Neural crest cell (in vitro differentiated cells): ENCODE measurements at regions not wholly inside any gene's neighbourhood (a gene's known extent, or its start where the extent isn't known, plus 50 kb on each side); places are given as distances from the start of the nearest gene placed in this dataset.
A peak's percentile ranks its signal among the peaks of the same experiment; 100 is the strongest.

ENCODE experiments used
- DNase-seq: peaks from one replicate; pipeline ENCODE4 v3.0.0; 2021; ENCODE audit warnings: low read depth, mixed read lengths, low spot score
- H3K27ac Mint-ChIP-seq: one replicate; pipeline ENCODE4 v1.8.0; 2021; ENCODE audit warnings: mild to moderate bottlenecking, mixed read lengths; ENCODE audit not compliant: unreplicated experiment
- H3K27me3 Mint-ChIP-seq: 2 replicates; pipeline ENCODE4 v1.8.0; 2021; ENCODE audit warnings: low read depth, mild to moderate bottlenecking, mixed read lengths
- H3K36me3 Mint-ChIP-seq: 2 replicates; pipeline ENCODE4 v1.8.0; 2021; ENCODE audit warnings: low read depth, mild to moderate bottlenecking, mixed read lengths
- H3K4me1 Mint-ChIP-seq: 2 replicates; pipeline ENCODE4 v1.8.0; 2021; ENCODE audit warnings: mixed read lengths
- H3K4me3 Mint-ChIP-seq: one replicate; pipeline ENCODE4 v1.8.0; 2021; ENCODE audit warnings: mild to moderate bottlenecking, mixed read lengths
- H3K9me3 Mint-ChIP-seq: 2 replicates; pipeline ENCODE4 v1.8.0; 2021; ENCODE audit warnings: mixed read lengths
- TF ChIP-seq, protein P1 (sequence below): fragments of 200-600 bp; sonication (generic); conservative IDR thresholded peaks from 2 replicates; pipeline ENCODE4 v1.5.0; 2021; ENCODE audit warnings: antibody characterized with exemption, mild to moderate bottlenecking

DNA sequence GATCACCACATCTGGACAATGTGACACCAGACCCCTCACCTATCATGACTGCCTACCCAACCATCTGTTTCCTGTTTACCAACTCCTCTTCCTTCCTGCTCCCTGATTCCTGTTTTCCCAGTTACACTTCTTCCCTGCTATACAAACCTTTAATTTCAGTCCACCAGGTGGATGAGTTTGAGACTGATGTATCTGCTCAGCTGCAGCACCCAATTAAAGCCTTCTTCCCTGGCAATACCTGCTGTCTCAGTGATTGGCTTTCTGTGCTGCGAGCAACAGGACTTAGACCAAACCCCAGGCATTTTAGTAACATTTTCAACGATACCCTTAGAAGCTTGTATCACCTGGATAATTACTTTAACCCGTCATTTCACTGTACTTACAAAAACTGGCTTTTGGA is 968.2 kb upstream of the NR2F2 start:
- Mint-ChIP-seq H3K27ac (no peak overlapping the region), H3K36me3 (peaks cover 6% of the 10 kb centered on the region), H3K9me3 (peaks cover 9% of the 10 kb centered on the region), H3K4me3 (no peak overlapping the region), H3K27me3 (no peaks in the 10 kb centered on the region), H3K4me1 (peaks cover 41% of the 10 kb centered on the region)
- TF ChIP-seq, protein P1, sequence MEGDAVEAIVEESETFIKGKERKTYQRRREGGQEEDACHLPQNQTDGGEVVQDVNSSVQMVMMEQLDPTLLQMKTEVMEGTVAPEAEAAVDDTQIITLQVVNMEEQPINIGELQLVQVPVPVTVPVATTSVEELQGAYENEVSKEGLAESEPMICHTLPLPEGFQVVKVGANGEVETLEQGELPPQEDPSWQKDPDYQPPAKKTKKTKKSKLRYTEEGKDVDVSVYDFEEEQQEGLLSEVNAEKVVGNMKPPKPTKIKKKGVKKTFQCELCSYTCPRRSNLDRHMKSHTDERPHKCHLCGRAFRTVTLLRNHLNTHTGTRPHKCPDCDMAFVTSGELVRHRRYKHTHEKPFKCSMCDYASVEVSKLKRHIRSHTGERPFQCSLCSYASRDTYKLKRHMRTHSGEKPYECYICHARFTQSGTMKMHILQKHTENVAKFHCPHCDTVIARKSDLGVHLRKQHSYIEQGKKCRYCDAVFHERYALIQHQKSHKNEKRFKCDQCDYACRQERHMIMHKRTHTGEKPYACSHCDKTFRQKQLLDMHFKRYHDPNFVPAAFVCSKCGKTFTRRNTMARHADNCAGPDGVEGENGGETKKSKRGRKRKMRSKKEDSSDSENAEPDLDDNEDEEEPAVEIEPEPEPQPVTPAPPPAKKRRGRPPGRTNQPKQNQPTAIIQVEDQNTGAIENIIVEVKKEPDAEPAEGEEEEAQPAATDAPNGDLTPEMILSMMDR = no peak
- no peak for DNase-seq

DNA sequence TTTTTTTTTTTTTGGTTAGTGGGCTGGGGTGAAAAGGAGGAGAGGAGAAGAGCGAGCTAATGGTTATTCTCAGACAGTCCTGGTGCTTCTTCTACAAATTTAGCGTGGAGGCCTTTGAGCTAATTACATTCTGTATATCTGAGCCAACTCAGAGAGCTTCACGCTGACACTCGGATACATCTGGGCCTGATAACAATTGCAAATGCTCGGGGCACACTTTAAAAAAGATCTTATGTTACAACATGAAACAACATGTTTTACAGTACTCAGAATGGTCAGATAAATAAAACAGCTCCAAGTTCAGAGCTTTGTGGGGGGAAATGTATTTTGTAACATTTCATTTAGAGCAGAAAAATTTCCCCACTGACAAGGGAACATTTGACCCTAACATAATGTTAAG is 966.9 kb upstream of the NR2F2 start:
- peak overlapping the region; percentile 28 for H3K27ac Mint-ChIP-seq
- peaks cover 52% of the 10 kb centered on the region for H3K4me1 Mint-ChIP-seq
- H3K4me3 Mint-ChIP-seq = no peak overlapping the region
- no peaks in the 10 kb centered on the region for H3K27me3 Mint-ChIP-seq
- H3K9me3 Mint-ChIP-seq = peaks cover 6% of the 10 kb centered on the region
- DNase-seq = no peak
- H3K36me3 Mint-ChIP-seq = peaks cover 6% of the 10 kb centered on the region
- TF ChIP-seq, protein P1 = no peak

- Mint-ChIP-seq H3K4me1 (peaks cover 64% of the 10 kb centered on the region), H3K27ac (peak overlapping the region; percentile 88), H3K36me3 (peaks cover 6% of the 10 kb centered on the region), H3K9me3 (peaks cover 6% of the 10 kb centered on the region), H3K27me3 (no peaks in the 10 kb centered on the region), H3K4me3 (peak overlapping the region; percentile 0)
- TF ChIP-seq, protein P1 = no peak
- DNase-seq = no peak
Measured at GRCh38 chr15:95365511-95366107, 964.9 kb upstream of the NR2F2 start.

- no peaks in the 10 kb centered on the region for H3K9me3 Mint-ChIP-seq
- no peak for DNase-seq
- peaks cover 62% of the 10 kb centered on the region for H3K4me1 Mint-ChIP-seq
- TF ChIP-seq, protein P1 = no peak
- peak overlapping the region; percentile 19 for H3K4me3 Mint-ChIP-seq
- peak overlapping the region; percentile 66 for H3K27ac Mint-ChIP-seq
- H3K27me3 Mint-ChIP-seq = no peaks in the 10 kb centered on the region
- no peaks in the 10 kb centered on the region for H3K36me3 Mint-ChIP-seq
Measured at GRCh38 chr15:95368191-95368590, 962.3 kb upstream of the NR2F2 start.

GRCh38 chr15:95368755-95369601 is 961.5 kb upstream of the NR2F2 start:
- Mint-ChIP-seq H3K36me3 (no peaks in the 10 kb centered on the region), H3K4me1 (peaks cover 54% of the 10 kb centered on the region), H3K9me3 (no peaks in the 10 kb centered on the region), H3K4me3 (peak overlapping the region; percentile 13), H3K27ac (no peak overlapping the region), H3K27me3 (no peaks in the 10 kb centered on the region)
- DNase-seq = no peak
- TF ChIP-seq, protein P1 = no peak
